Stomach (tissue), 8 donors: ENCODE measurements at regions not wholly inside any gene's neighbourhood (a gene's known extent, or its start where the extent isn't known, plus 50 kb on each side); places are given as distances from the start of the nearest gene placed in this dataset.

ENCODE experiments used
- DNase-seq, 2 donors: peaks; one replicate each; pipeline versions ENCODE4 v3.0.0 to v3.0.0-alpha.2; 2013 to 2019
- H3K27ac ChIP-seq, 5 donors: fragments of 200-600 bp in 4 of 5; sonication (generic) in 4 of 5; one replicate each; pipeline ENCODE4 v1.5.1; 2013 to 2019; ENCODE audit warnings: mild to moderate bottlenecking in 1 of 5, moderate library complexity in 1 of 5
- H3K27me3 ChIP-seq, 3 donors: fragments of 200-600 bp; sonication (generic); one replicate each; pipeline ENCODE4 v1.5.1; 2017 to 2019; ENCODE audit warnings: mixed run types in 1 of 3
- H3K36me3 ChIP-seq, 4 donors: fragments of 200-600 bp; sonication (generic); 1 replicate in 3 of 4; 2 replicates in 1 of 4; pipeline ENCODE4 v1.5.1; 2016 to 2019
- H3K4me1 ChIP-seq, 4 donors: fragments of 200-600 bp; sonication (generic); one replicate each; pipeline ENCODE4 v1.5.1; 2016 to 2019
- H3K4me3 ChIP-seq, 4 donors: fragments of 200-600 bp; sonication (generic) in 3 of 4; one replicate each; pipeline ENCODE4 v1.5.1; 2016 to 2019; ENCODE audit warnings: mild to moderate bottlenecking in 1 of 4
- H3K9me3 ChIP-seq, 4 donors: fragments of 200-600 bp; sonication (generic); one replicate each; pipeline ENCODE4 v1.5.1; 2016 to 2019
- CTCF ChIP-seq, 7 experiments: fragments of 450-650 bp in 4 of 7; fragments of 200-600 bp in 3 of 7; sonication (generic) in 3 of 7; IDR thresholded peaks; one replicate each; pipeline ENCODE4 v1.5.1; 2016 to 2019; ENCODE audit warnings: antibody characterized with exemption in 7 of 7, control low read depth in 2 of 7, mild to moderate bottlenecking in 1 of 7
- EP300 ChIP-seq: sonication (generic); formaldehyde crosslinking; IDR thresholded peaks from one replicate; pipeline ENCODE4 v1.6.1; 2017; ENCODE audit warnings: antibody characterized with exemption
- POLR2A ChIP-seq, 4 donors: fragments of 450-650 bp; IDR thresholded peaks; one replicate each; pipeline ENCODE4 v1.6.1; 2016; ENCODE audit warnings: antibody characterized with exemption in 4 of 4, control low read depth in 2 of 4, mild to moderate bottlenecking in 1 of 4, moderate library complexity in 1 of 4
- POLR2AphosphoS5 ChIP-seq, 3 donors: sonication (generic); formaldehyde crosslinking; IDR thresholded peaks; one replicate each; pipeline ENCODE4 v1.6.1; 2016; ENCODE audit warnings: antibody characterized with exemption in 3 of 3
- WGBS, 5 donors: extraction: QIAGEN DNeasy Blood & Tissue Kit in 3 of 5; methylation state at CpG; one replicate each; pipeline versions ENCODE4 v1.1.5 to v1.1.7; 2013 to 2018; 5-methylcytosine and 5-hydroxymethylcytosine counted together
- intact Hi-C: fragments of 100-400 bp; cut with DNase I; formaldehyde crosslinking; loops from one replicate; pipeline ENCODE4 v1.15.1; 2023; ENCODE audit warnings: low total_unique reads
- donor health status: healthy with polysubstance abuse.
- donor health status: Bipolar disorder and iron deficiency.
- donor health status: healthy.

GRCh38 chr13:34772206-34772605 is 169.9 kb upstream of the NBEA start:
- DNase-seq = no peak
- H3K27ac ChIP-seq = no peak overlapping the region
- no peaks in the 10 kb centered on the region for H3K27me3 ChIP-seq
- 30 to 54% (median 48%) methylated on average over 2 of the region's 2 CpGs for WGBS, 5 donors
- H3K4me3 ChIP-seq = no peak overlapping the region
- intact Hi-C loops = no loop called here
- no peaks in the 10 kb centered on the region for H3K9me3 ChIP-seq
- H3K36me3 ChIP-seq = no peaks in the 10 kb centered on the region
- no peaks in the 10 kb centered on the region for H3K4me1 ChIP-seq
- TF ChIP-seq POLR2AphosphoS5 (IDR thresholded peaks at IDR 0.05) = no peak
- no peak for TF ChIP-seq POLR2A (IDR thresholded peaks at IDR 0.05)
- TF ChIP-seq CTCF (IDR thresholded peaks at IDR 0.05) = no peak
- no peak for TF ChIP-seq EP300

DNA sequence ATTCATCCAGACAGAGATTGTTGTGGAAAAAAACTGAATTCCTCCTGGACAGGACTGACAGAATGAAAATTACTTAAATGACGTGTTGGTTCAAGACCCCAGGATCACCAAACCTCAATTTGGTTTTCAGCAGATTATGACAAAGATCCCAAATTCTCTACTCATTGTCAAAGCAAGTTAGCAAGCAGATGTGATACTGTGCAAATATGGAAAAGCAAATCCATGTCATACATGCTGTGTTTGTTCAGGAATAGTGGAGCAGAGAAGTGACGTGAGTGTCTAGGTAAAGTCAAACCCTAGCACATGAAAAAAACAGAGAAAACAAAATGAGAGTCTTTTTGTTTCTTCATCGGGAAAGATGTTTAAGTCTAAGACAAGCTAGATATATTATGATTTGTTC is 169.2 kb upstream of the NBEA start:
- intact Hi-C loops = no loop called here
- 46 to 71% (median 56%) methylated on average over 3 of the region's 3 CpGs for WGBS, 5 donors

GRCh38 chr13:34776390-34776981 is 165.6 kb upstream of the NBEA start:
- TF ChIP-seq CTCF (IDR thresholded peaks at IDR 0.05) = no peak
- 90 to 96% (median 94%) methylated on average over 2 of the region's 2 CpGs for WGBS, 5 donors

More for the DNA sequence above, 169.2 kb upstream of the NBEA start:
- no peak overlapping the region for H3K4me3 ChIP-seq
- no peaks in the 10 kb centered on the region for H3K9me3 ChIP-seq
- no peaks in the 10 kb centered on the region for H3K27me3 ChIP-seq
- no peaks in the 10 kb centered on the region for H3K36me3 ChIP-seq
- H3K4me1 ChIP-seq = no peaks in the 10 kb centered on the region
- no peak overlapping the region for H3K27ac ChIP-seq
- no peak for TF ChIP-seq CTCF (IDR thresholded peaks at IDR 0.05)
- TF ChIP-seq EP300 = no peak
- no peak for TF ChIP-seq POLR2A (IDR thresholded peaks at IDR 0.05)
- no peak for TF ChIP-seq POLR2AphosphoS5 (IDR thresholded peaks at IDR 0.05)
- DNase-seq = no peak

DNA sequence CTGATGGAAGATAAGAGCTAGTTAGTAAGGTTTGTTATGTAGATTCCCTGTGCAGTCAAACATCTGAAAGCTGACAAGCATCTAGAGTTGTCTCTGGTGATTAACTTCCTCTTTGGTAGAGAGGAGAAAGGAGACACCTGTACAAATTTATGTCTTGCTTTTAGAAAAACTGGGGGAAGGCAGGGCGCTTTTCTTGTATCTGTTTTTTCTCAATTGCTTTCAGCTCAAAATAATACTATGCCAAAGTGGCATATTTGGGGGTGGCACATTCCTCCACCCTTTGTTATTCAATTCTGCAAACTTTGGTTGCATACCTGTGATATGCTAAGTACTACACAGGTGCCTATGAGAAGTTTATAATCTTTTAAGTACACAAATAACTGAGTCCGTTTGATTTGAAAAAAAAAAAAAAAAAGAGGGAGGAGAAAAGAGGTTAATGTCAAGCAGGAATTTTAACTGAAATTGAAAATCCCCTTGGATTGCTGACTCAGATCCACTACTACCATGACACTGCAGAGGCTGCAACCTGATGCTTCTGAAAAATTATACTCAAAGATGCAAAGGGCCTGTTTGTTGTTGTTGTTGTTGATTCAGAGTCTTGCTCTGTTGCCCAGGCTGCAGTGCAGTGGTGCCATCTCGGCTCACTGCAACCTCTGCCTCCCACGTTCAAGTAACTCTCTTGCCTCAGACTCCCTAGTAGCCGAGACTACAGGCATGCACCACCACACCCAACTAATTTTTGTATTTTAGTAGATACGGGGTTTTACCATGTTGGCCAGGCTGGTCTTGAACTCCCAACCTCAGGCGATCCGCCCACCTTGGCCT is 164.8 kb upstream of the NBEA start:
- Histone ChIP-seq H3K27ac (no peak overlapping the region), H3K36me3 (no peaks in the 10 kb centered on the region), H3K4me3 (no peak overlapping the region), H3K9me3 (peaks cover 0 to 3% (median 3%) of the 10 kb centered on the region in 4 donors), H3K4me1 (no peaks in the 10 kb centered on the region), H3K27me3 (no peaks in the 10 kb centered on the region)
- DNase-seq = no peak
- WGBS, 5 donors = 78 to 83% (median 81%) methylated on average over 8 of the region's 8 CpGs
- TF ChIP-seq POLR2A (IDR thresholded peaks at IDR 0.05) (no peak), CTCF (IDR thresholded peaks at IDR 0.05) (no peak), EP300 (no peak)
- intact Hi-C loops = no loop called here

More at GRCh38 chr13:34776390-34776981, 165.6 kb upstream of the NBEA start:
- DNase-seq = no peak
- intact Hi-C loops = no loop called here
- no peaks in the 10 kb centered on the region for H3K4me1 ChIP-seq
- H3K4me3 ChIP-seq = no peak overlapping the region
- H3K27ac ChIP-seq = no peak overlapping the region
- no peaks in the 10 kb centered on the region for H3K36me3 ChIP-seq
- H3K9me3 ChIP-seq = no peaks in the 10 kb centered on the region
- H3K27me3 ChIP-seq = no peaks in the 10 kb centered on the region
